Osteoblast (primary cell): ENCODE measurements at regions not wholly inside any gene's neighbourhood (a gene's known extent, or its start where the extent isn't known, plus 50 kb on each side); places are given as distances from the start of the nearest gene placed in this dataset.
A peak's percentile ranks its signal among the peaks of the same experiment; 100 is the strongest.

Source experiments
- DNase-seq: peaks from one replicate; pipeline ENCODE4 v3.0.0; 2011; ENCODE audit warnings: low spot score, mixed read lengths; ENCODE audit not compliant: insufficient read length; ENCODE audit errors: missing footprints
- H2AFZ ChIP-seq: 2 replicates; pipeline ENCODE4 v1.6.0; 2011; ENCODE audit warnings: mild to moderate bottlenecking, low read length
- H3K27ac ChIP-seq: 2 replicates; pipeline ENCODE4 v1.5.1; 2011; ENCODE audit warnings: mild to moderate bottlenecking, low read depth, low read length, moderate library complexity
- H3K27me3 ChIP-seq: 2 replicates; pipeline ENCODE4 v1.6.0; 2012; ENCODE audit warnings: mild to moderate bottlenecking, control low read depth, inconsistent platforms, low read length, moderate library complexity; ENCODE audit not compliant: insufficient read depth
- H3K36me3 ChIP-seq: 2 replicates; pipeline ENCODE4 v1.5.1; 2011; ENCODE audit warnings: mild to moderate bottlenecking, low read length, control low read depth, moderate library complexity; ENCODE audit not compliant: insufficient read depth
- H3K4me1 ChIP-seq: 2 replicates; pipeline ENCODE4 v1.5.1; 2011; ENCODE audit warnings: mild to moderate bottlenecking, low read length, control low read depth, moderate library complexity; ENCODE audit not compliant: insufficient read depth
- H3K4me2 ChIP-seq: 2 replicates; pipeline ENCODE4 v1.6.0; 2011; ENCODE audit warnings: mild to moderate bottlenecking, low read length; ENCODE audit not compliant: insufficient read depth
- H3K4me3 ChIP-seq: fragments of 200-600 bp; sonication (generic); 3 replicates; pipeline ENCODE4 v1.5.1; 2012; ENCODE audit warnings: mild to moderate bottlenecking, low read length, inconsistent platforms; ENCODE audit not compliant: insufficient read depth
- H3K79me2 ChIP-seq: 2 replicates; pipeline ENCODE4 v1.6.0; 2012; ENCODE audit warnings: mild to moderate bottlenecking, low read length, control low read depth, inconsistent platforms; ENCODE audit not compliant: insufficient read depth
- H3K9me3 ChIP-seq: 2 replicates; pipeline ENCODE4 v1.5.1; 2011; ENCODE audit warnings: low read depth, low read length, control low read depth
- H4K20me1 ChIP-seq: 2 replicates; pipeline ENCODE4 v1.6.0; 2012; ENCODE audit warnings: mild to moderate bottlenecking, low read length, control low read depth; ENCODE audit not compliant: insufficient read depth
- TF ChIP-seq, protein P1 (sequence below): IDR thresholded peaks from 2 replicates; pipeline ENCODE4 v1.5.1; 2011; ENCODE audit warnings: mild to moderate bottlenecking, low read depth, low read length, moderate library complexity; ENCODE audit errors: extremely low read depth

DNA sequence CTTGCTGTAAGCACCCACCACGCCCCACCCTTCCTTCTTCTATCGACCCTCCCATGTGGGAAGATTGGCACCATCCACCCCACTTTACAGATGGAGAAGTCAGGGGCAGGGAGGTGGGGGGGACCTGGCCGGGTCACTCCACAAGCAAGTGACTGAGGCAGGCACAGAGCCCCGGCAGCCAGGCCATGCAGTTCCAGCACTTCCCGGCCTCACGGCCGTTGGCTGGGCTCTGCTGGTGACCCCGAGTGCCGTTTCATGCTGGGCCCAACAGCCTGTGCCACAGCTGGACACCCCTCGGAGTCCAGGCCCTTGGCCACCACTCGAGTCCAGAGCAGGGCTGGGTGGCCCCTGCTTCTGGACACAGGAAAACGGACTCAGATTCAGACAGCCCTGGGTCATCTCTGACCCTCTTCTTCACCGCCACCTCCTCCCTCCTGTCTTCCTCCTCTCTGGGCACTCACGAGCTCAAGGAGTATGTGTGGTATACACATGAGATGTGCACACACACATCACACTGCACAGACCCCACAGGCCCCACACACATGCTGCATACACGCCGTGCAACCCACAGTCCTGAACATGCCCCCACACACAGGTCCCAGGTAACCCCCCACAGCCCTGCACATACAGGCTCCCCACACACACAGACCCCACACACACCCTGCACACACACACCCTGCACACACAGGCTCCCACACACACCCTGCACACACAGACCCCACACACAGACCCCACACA lies 89.3 kb upstream of the GPC1 start:
- TF ChIP-seq, protein P1, sequence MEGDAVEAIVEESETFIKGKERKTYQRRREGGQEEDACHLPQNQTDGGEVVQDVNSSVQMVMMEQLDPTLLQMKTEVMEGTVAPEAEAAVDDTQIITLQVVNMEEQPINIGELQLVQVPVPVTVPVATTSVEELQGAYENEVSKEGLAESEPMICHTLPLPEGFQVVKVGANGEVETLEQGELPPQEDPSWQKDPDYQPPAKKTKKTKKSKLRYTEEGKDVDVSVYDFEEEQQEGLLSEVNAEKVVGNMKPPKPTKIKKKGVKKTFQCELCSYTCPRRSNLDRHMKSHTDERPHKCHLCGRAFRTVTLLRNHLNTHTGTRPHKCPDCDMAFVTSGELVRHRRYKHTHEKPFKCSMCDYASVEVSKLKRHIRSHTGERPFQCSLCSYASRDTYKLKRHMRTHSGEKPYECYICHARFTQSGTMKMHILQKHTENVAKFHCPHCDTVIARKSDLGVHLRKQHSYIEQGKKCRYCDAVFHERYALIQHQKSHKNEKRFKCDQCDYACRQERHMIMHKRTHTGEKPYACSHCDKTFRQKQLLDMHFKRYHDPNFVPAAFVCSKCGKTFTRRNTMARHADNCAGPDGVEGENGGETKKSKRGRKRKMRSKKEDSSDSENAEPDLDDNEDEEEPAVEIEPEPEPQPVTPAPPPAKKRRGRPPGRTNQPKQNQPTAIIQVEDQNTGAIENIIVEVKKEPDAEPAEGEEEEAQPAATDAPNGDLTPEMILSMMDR: no peak
- Histone ChIP-seq H3K4me2 (no peak overlapping the region), H3K27ac (no peak overlapping the region)

DNA sequence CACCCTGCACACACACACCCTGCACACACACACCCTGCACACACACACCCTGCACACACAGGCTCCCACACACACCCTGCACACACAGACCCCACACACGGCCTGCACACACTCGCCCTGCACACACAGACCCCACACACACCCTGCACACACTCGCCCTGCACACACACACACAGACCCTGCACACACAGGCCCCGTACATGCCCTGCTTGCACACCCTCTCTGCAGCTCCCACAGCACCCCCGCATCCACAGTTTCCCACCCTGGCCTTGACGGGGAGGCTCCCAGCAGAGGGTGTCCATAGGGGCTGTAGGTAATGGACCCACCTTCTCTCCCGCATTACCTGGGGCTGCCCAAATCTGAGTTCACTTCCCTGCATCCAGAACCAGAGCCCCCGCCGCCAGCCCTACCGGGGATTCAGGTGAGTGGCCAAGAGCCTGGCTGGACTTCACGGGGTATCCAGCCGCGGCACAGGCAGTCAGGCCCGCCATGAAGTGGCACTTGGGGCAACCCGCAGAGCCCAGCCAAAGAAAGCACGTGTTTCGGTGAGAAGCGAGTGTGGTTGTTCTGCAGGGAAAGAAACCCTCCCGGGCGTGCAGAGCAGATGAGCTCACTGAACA lies 88.6 kb upstream of the GPC1 start:
- no peaks in the 10 kb centered on the region for H3K4me1 ChIP-seq
- no peaks in the 10 kb centered on the region for H3K79me2 ChIP-seq
- H3K4me3 ChIP-seq: no peak overlapping the region
- H3K4me2 ChIP-seq: no peak overlapping the region
- H3K27ac ChIP-seq: no peak overlapping the region
- H3K27me3 ChIP-seq: peaks cover 1% of the 10 kb centered on the region
- TF ChIP-seq, protein P1: no peak
- H4K20me1 ChIP-seq: no peaks in the 10 kb centered on the region
- H3K9me3 ChIP-seq: peaks cover 9% of the 10 kb centered on the region
- DNase-seq: peak; percentile 75
- no peaks in the 10 kb centered on the region for H3K36me3 ChIP-seq
- H2AFZ ChIP-seq: no peak overlapping the region

More for the DNA sequence above, 89.3 kb upstream of the GPC1 start:
- Histone ChIP-seq H3K79me2 (no peaks in the 10 kb centered on the region), H4K20me1 (no peaks in the 10 kb centered on the region), H3K4me1 (no peaks in the 10 kb centered on the region), H2AFZ (no peak overlapping the region), H3K9me3 (peaks cover 9% of the 10 kb centered on the region), H3K36me3 (no peaks in the 10 kb centered on the region), H3K27me3 (peaks cover 3% of the 10 kb centered on the region), H3K4me3 (no peak overlapping the region)
- peak; percentile 62 for DNase-seq

DNA sequence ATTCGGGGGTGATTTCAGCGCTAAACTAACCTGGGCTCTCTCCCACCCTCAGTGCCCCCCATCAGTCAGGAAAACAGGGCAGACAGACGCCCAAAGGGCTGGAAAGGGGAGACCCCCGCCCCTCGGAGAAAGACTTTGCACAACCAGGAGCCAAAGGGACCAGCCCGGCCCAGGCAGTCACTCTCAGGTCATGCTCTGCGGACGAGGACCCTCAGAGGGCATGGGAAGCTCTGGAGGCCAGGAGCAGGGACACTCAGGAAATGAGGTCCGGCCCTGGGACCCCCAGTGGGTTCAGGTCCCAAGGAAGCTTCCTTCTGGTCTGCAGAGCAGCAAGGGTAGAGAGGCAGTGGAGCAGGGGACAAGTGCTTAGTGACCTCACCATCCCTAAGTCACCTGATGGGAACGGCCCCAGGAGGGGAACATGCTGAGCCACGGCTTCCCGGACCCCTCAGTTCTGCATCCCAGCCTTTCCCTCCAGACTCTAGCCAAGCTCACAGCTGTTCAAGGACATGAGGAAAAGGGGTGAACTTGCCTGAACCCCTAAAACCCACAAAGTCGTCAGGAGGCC lies 88.0 kb upstream of the GPC1 start:
- Histone ChIP-seq H3K27me3 (no peaks in the 10 kb centered on the region), H4K20me1 (no peaks in the 10 kb centered on the region), H3K9me3 (peaks cover 9% of the 10 kb centered on the region), H2AFZ (no peak overlapping the region), H3K4me1 (no peaks in the 10 kb centered on the region), H3K4me2 (no peak overlapping the region), H3K4me3 (no peak overlapping the region), H3K27ac (no peak overlapping the region), H3K79me2 (no peaks in the 10 kb centered on the region), H3K36me3 (no peaks in the 10 kb centered on the region)
- peak; percentile 66 for DNase-seq
- TF ChIP-seq, protein P1: no peak

DNA sequence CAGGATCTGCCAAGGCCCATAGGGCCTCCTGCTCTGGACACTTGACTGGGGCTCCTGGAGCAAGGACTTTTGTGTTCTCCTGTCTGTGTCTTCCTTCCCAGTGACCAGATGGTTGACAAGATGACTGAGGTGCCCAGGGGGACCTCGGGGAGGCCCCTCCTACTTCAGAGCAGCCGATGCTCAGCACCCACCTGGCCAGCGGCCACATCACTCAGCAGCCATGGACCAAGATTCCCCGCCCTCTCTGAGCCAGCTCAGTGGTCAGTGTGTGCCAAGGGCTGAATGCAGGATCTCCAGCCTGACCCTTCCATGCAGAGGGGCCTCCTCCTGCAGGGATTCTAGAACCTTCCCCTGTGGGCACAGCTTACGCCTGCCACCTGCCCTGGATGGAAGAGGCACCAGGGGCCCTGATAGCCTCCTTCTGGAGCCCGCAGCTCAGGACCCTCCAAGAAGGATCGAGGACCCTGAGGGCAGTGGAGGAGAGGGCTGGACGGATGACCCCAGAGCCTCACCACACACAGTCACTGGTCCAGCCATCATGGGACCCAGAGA lies 87.4 kb upstream of the GPC1 start:
- H3K4me3 ChIP-seq: no peak overlapping the region
- no peak overlapping the region for H3K4me2 ChIP-seq
- TF ChIP-seq, protein P1: no peak
- no peaks in the 10 kb centered on the region for H3K27me3 ChIP-seq
- peaks cover 9% of the 10 kb centered on the region for H3K9me3 ChIP-seq
- DNase-seq: peak; percentile 78
- H3K79me2 ChIP-seq: no peaks in the 10 kb centered on the region
- no peak overlapping the region for H2AFZ ChIP-seq
- no peak overlapping the region for H3K27ac ChIP-seq
- H4K20me1 ChIP-seq: no peaks in the 10 kb centered on the region
- no peaks in the 10 kb centered on the region for H3K4me1 ChIP-seq
- H3K36me3 ChIP-seq: no peaks in the 10 kb centered on the region
